ENCODE measurements at regions not wholly inside any gene's neighbourhood (a gene's known extent, or its start where the extent isn't known, plus 50 kb on each side); places are given as distances from the start of the nearest gene placed in this dataset.

DNA sequence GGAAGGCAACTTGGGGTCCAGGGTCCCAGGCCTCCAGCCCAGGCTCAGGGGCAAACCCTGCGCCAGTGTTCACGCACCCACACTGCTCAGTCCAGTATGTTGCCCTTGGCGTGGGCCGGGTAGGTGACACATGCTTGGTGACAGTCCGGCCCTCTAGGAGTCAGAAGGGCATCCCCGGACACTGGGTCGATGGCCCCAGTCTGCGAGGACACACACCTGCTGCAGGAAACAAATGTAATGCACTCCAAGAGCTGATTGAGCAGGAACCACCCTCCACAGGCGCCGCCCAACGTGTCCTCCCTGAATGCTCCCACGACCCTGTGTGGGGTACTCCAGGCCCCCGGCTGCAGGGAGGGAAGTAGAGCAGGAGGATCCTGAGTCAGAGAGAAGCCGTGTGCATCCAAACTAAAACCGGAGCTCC, 160.7 kb downstream of the DLL1 start:
- Mint-ChIP-seq H3K27ac (no peak overlapping the region), H3K4me1 (peaks cover 0 to 6% (median 0%) of the 10 kb centered on the region in 7 donors), H3K36me3 (no peaks in the 10 kb centered on the region), H3K27me3 (peaks cover 0 to 9% (median 0%) of the 10 kb centered on the region in 5 donors), H3K4me3 (no peak overlapping the region), H3K9me3 (peaks cover 0 to 2% (median 0%) of the 10 kb centered on the region in 11 donors)
- intact Hi-C loops (cut with micrococcal nuclease) = no loop called here
- H3K27ac ChIP-seq (ENCODE audit: low read depth, low read length) = no peak overlapping the region
- no peak overlapping the region for H3K4me3 ChIP-seq (ENCODE audit: low read length)
- no peaks in the 10 kb centered on the region for H3K4me1 ChIP-seq (ENCODE audit: control insufficient read depth in 2 of 2, insufficient read depth in 2 of 2, low read length in 2 of 2)
- no peak for ATAC-seq
- POLR2A ChIA-PET = no interaction called here
- no peaks in the 10 kb centered on the region for H3K27me3 ChIP-seq (ENCODE audit: control insufficient read depth in 2 of 2, insufficient read depth in 2 of 2, low read length in 2 of 2)
- CTCF ChIA-PET = no interaction called here
- H3K36me3 ChIP-seq (ENCODE audit: control insufficient read depth in 2 of 3, insufficient read depth in 3 of 3, low read length in 3 of 3) = no peaks in the 10 kb centered on the region
- DNase-seq = no peak
- H3K9me3 ChIP-seq (ENCODE audit: control insufficient read depth in 2 of 3, low read length in 3 of 3) = no peaks in the 10 kb centered on the region

DNA sequence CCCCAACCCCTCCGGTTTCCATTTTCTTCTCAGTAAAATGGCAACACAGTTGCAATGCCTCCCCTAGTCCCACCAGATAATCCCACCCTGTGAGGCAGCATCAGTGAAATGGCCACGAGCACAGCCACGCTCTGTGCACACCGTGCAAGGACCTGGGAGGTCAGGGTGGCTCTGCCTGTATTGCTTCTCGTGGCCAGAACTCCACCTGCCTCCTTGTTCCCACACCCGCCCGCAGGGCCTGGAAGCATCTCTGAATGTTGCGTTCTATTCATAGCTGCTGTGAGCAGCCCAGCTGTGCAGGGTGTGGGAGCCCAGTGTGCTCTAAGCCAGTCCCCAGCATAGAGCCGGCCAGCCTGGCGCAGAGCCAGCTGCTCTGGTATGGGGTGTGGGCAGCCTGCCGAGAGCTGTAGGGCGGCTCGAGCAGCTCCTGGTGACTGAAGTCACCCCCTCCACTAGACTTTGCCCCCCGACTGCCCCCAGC, 161.1 kb downstream of the DLL1 start:
- no peak overlapping the region for H3K4me3 Mint-ChIP-seq
- peaks cover 0 to 9% (median 0%) of the 10 kb centered on the region in 5 donors for H3K27me3 Mint-ChIP-seq
- Histone ChIP-seq H3K9me3 (ENCODE audit: control insufficient read depth in 2 of 3, low read length in 3 of 3) (no peaks in the 10 kb centered on the region), H3K4me3 (ENCODE audit: low read length) (no peak overlapping the region), H3K4me1 (ENCODE audit: control insufficient read depth in 2 of 2, insufficient read depth in 2 of 2, low read length in 2 of 2) (no peaks in the 10 kb centered on the region), H3K27me3 (ENCODE audit: control insufficient read depth in 2 of 2, insufficient read depth in 2 of 2, low read length in 2 of 2) (no peaks in the 10 kb centered on the region), H3K27ac (ENCODE audit: low read depth, low read length) (no peak overlapping the region), H3K36me3 (ENCODE audit: control insufficient read depth in 2 of 3, insufficient read depth in 3 of 3, low read length in 3 of 3) (no peaks in the 10 kb centered on the region)
- no peak overlapping the region for H3K27ac Mint-ChIP-seq
- DNase-seq (peak in 1 of 9 donors; percentile 15), ATAC-seq (no peak)
- no peaks in the 10 kb centered on the region for H3K36me3 Mint-ChIP-seq
- intact Hi-C loops (cut with micrococcal nuclease) = no loop called here
- POLR2A ChIA-PET = no interaction called here
- CTCF ChIA-PET = no interaction called here
- peaks cover 0 to 6% (median 0%) of the 10 kb centered on the region in 7 donors for H3K4me1 Mint-ChIP-seq
- H3K9me3 Mint-ChIP-seq = peaks cover 0 to 2% (median 0%) of the 10 kb centered on the region in 11 donors

DNA sequence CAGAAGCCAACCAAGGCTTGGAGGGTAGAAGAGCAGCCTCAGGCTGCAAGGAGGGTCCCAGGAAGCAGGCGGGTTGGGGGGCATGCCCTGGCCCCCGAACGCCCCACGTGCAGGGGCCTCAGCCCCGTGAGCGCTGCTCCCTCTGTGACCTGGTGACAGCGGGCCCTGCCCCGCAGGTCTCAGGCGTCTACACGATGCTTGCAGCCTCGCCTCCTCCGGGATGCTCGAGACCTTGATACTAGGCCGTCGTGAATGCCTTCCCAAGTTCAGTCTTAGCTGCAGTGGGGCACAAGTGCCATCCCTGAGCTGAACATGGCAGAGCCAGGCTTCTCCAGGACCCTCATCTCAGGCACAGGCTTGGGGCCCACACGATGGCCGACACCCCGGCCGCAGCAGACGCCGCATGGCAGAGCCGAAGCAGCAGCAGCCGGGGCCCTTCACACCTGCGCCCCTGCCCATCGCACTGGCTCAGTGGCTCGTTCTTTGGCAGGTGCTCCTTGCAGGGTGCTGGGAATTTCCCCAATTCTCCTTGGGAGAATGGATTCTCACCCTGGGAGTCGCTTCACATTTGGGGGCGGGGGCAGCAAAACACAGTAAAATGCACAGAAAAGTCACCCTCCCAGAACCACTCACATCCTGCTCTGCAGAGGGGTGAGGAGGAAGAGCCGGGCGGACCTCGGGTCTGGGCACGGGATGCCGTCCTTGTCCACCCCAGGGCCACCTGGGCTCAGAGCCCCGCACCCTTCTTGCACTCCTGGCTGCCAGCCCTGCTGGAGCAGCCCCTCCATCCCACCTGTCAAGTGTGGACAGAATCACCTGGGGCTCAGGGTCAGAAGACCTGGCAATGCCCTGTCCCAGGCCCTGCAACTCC, 161.8 kb downstream of the DLL1 start:
- peaks cover 0 to 2% (median 0%) of the 10 kb centered on the region in 11 donors for H3K9me3 Mint-ChIP-seq
- H3K27me3 Mint-ChIP-seq = peaks cover 0 to 9% (median 2%) of the 10 kb centered on the region in 5 donors
- ATAC-seq = no peak
- H3K27ac ChIP-seq (ENCODE audit: low read depth, low read length) = no peak overlapping the region
- DNase-seq = peak in 1 of 9 donors; percentile 9
- ChIA-PET CTCF (no interaction called here), POLR2A (no interaction called here)
- H3K9me3 ChIP-seq (ENCODE audit: control insufficient read depth in 2 of 3, low read length in 3 of 3) = no peaks in the 10 kb centered on the region
- no peaks in the 10 kb centered on the region for H3K36me3 Mint-ChIP-seq
- intact Hi-C loops (cut with micrococcal nuclease) = no loop called here
- peaks cover 0 to 6% (median 0%) of the 10 kb centered on the region in 7 donors for H3K4me1 Mint-ChIP-seq
- no peaks in the 10 kb centered on the region for H3K27me3 ChIP-seq (ENCODE audit: control insufficient read depth in 2 of 2, insufficient read depth in 2 of 2, low read length in 2 of 2)
- H3K36me3 ChIP-seq (ENCODE audit: control insufficient read depth in 2 of 3, insufficient read depth in 3 of 3, low read length in 3 of 3) = no peaks in the 10 kb centered on the region
- H3K27ac Mint-ChIP-seq = no peak overlapping the region
- no peak overlapping the region for H3K4me3 ChIP-seq (ENCODE audit: low read length)
- H3K4me3 Mint-ChIP-seq = no peak overlapping the region
- no peaks in the 10 kb centered on the region for H3K4me1 ChIP-seq (ENCODE audit: control insufficient read depth in 2 of 2, insufficient read depth in 2 of 2, low read length in 2 of 2)

DNA sequence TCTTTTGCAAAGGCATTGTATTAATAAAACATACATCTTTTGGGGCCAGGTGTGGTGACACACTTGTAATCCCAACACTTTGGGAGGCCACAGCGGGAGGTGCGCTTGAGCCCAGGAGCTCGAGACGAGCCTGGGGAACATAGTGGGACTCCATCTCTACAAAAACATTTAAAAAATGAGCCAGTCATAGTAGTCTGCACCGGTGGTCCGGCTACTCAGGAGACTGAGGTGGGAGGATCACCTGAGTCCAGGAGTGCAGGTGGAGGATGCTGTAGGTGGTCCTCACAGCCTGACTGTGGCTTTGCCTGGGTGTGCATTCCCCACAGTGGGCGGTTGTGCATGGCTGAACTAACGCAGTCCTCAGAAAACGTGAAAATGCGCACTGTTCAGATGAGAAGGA, 162.5 kb downstream of the DLL1 start:
- Mint-ChIP-seq H3K4me1 (peaks cover 0 to 6% (median 0%) of the 10 kb centered on the region in 7 donors), H3K27ac (no peak overlapping the region), H3K9me3 (peaks cover 0 to 2% (median 0%) of the 10 kb centered on the region in 11 donors), H3K4me3 (no peak overlapping the region), H3K36me3 (no peaks in the 10 kb centered on the region), H3K27me3 (peaks cover 0 to 6% (median 2%) of the 10 kb centered on the region in 5 donors)
- intact Hi-C loops (cut with micrococcal nuclease) = no loop called here
- Histone ChIP-seq H3K27me3 (ENCODE audit: control insufficient read depth in 2 of 2, insufficient read depth in 2 of 2, low read length in 2 of 2) (no peaks in the 10 kb centered on the region), H3K4me1 (ENCODE audit: control insufficient read depth in 2 of 2, insufficient read depth in 2 of 2, low read length in 2 of 2) (no peaks in the 10 kb centered on the region), H3K4me3 (ENCODE audit: low read length) (no peak overlapping the region), H3K27ac (ENCODE audit: low read depth, low read length) (no peak overlapping the region), H3K36me3 (ENCODE audit: control insufficient read depth in 2 of 3, insufficient read depth in 3 of 3, low read length in 3 of 3) (no peaks in the 10 kb centered on the region), H3K9me3 (ENCODE audit: control insufficient read depth in 2 of 3, low read length in 3 of 3) (no peaks in the 10 kb centered on the region)
- CTCF ChIA-PET = no interaction called here
- ATAC-seq = no peak
- POLR2A ChIA-PET = interaction anchor here (0.6 kb wide), 1 partner anchor 108 kb away, joined by 3 read pairs; no protein-coding TSS in a partner anchor
- DNase-seq = no peak

DNA sequence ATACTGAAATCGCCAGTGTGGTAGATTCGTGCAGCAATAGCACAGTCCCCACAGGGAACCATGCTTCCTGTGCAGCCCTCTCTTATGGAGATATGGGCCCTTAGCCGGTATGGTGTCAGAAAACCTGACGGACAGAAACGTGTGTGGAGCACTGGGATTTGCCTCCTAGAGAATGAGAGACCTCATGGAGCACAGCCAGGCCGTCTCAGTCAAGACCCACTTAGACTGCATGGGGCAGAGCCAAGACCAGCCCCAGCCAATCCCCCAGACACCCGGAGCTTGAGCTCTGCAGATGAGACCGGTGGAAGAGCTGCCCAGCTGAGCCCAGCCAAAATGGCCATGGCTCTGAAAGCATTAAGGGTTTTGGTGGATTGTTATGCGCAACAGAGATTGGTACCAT, 163.7 kb downstream of the DLL1 start:
- Mint-ChIP-seq H3K36me3 (no peaks in the 10 kb centered on the region), H3K27ac (no peak overlapping the region), H3K4me3 (no peak overlapping the region), H3K27me3 (peaks cover 0 to 6% (median 4%) of the 10 kb centered on the region in 5 donors), H3K4me1 (peaks cover 0 to 6% (median 0%) of the 10 kb centered on the region in 7 donors), H3K9me3 (peaks cover 0 to 5% (median 0%) of the 10 kb centered on the region in 11 donors)
- CTCF ChIA-PET = no interaction called here
- no peaks in the 10 kb centered on the region for H3K4me1 ChIP-seq (ENCODE audit: control insufficient read depth in 2 of 2, insufficient read depth in 2 of 2, low read length in 2 of 2)
- H3K9me3 ChIP-seq (ENCODE audit: control insufficient read depth in 2 of 3, low read length in 3 of 3) = no peaks in the 10 kb centered on the region
- POLR2A ChIA-PET = no interaction called here
- ATAC-seq (no peak), DNase-seq (no peak)
- intact Hi-C loops (cut with micrococcal nuclease) = no loop called here
- no peak overlapping the region for H3K4me3 ChIP-seq (ENCODE audit: low read length)
- no peaks in the 10 kb centered on the region for H3K27me3 ChIP-seq (ENCODE audit: control insufficient read depth in 2 of 2, insufficient read depth in 2 of 2, low read length in 2 of 2)
- H3K27ac ChIP-seq (ENCODE audit: low read depth, low read length) = no peak overlapping the region
- no peaks in the 10 kb centered on the region for H3K36me3 ChIP-seq (ENCODE audit: control insufficient read depth in 2 of 3, insufficient read depth in 3 of 3, low read length in 3 of 3)

DNA sequence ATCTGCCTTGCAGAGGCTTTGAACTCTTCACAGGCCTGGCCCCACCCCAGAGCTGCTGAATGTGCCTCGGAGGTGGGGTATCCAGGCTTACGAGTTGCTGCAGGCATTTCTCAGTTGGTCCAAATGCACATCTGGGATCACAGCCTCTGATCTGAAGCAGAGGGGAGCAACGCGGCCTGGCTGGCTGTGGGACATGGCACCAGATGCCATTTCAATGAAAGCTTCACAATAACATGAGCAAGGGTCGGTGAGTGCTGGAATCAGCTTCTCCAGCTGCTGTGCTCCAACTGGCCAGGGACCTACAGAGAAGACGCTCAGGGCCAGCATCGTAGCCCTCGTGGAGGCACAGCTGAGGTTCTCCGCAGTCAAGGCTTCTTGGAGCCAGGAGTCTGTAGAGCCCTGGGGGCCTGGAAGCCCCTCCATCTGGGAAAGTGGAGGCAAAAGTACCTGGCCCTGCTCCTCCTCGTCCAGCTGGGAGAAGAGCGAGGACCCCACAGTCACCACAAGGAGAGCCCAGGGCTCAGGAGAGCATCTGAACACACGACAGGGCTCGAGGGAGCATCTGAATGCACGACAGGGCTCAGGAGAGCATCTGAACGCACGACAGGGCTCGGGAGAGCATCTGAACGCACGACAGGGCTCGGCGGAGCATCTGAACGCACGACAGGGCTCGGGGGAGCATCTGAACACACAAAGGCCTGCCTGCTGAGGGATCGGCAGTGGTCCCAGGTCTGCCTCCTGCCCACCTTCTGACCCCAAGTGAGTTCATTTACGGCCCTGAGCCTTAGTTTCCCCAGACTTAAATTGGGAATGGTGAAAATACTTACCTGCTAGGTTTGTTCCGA, 165.2 kb downstream of the DLL1 start:
- no peaks in the 10 kb centered on the region for H3K36me3 ChIP-seq (ENCODE audit: control insufficient read depth in 2 of 3, insufficient read depth in 3 of 3, low read length in 3 of 3)
- Mint-ChIP-seq H3K9me3 (peaks cover 2 to 19% (median 9%) of the 10 kb centered on the region in 11 donors), H3K36me3 (peaks cover 0 to 9% (median 0%) of the 10 kb centered on the region in 5 donors), H3K4me3 (no peak overlapping the region), H3K27me3 (peaks cover 0 to 7% (median 5%) of the 10 kb centered on the region in 5 donors), H3K27ac (no peak overlapping the region), H3K4me1 (no peaks in the 10 kb centered on the region)
- CTCF ChIA-PET = no interaction called here
- POLR2A ChIA-PET = no interaction called here
- no peaks in the 10 kb centered on the region for H3K27me3 ChIP-seq (ENCODE audit: control insufficient read depth in 2 of 2, insufficient read depth in 2 of 2, low read length in 2 of 2)
- intact Hi-C loops (cut with micrococcal nuclease) = no loop called here
- H3K27ac ChIP-seq (ENCODE audit: low read depth, low read length) = no peak overlapping the region
- peak in 1 of 9 donors; percentile 4 for DNase-seq
- H3K4me1 ChIP-seq (ENCODE audit: control insufficient read depth in 2 of 2, insufficient read depth in 2 of 2, low read length in 2 of 2) = no peaks in the 10 kb centered on the region
- H3K4me3 ChIP-seq (ENCODE audit: low read length) = no peak overlapping the region
- H3K9me3 ChIP-seq (ENCODE audit: control insufficient read depth in 2 of 3, low read length in 3 of 3) = peaks cover 0 to 4% (median 0%) of the 10 kb centered on the region in 3 experiments
- no peak for ATAC-seq

Measured in naive thymus-derived CD4-positive, alpha-beta T cell (primary cell).